ENCODE measurements at regions not wholly inside any gene's neighbourhood (a gene's known extent, or its start where the extent isn't known, plus 50 kb on each side); places are given as distances from the start of the nearest gene placed in this dataset.

DNA sequence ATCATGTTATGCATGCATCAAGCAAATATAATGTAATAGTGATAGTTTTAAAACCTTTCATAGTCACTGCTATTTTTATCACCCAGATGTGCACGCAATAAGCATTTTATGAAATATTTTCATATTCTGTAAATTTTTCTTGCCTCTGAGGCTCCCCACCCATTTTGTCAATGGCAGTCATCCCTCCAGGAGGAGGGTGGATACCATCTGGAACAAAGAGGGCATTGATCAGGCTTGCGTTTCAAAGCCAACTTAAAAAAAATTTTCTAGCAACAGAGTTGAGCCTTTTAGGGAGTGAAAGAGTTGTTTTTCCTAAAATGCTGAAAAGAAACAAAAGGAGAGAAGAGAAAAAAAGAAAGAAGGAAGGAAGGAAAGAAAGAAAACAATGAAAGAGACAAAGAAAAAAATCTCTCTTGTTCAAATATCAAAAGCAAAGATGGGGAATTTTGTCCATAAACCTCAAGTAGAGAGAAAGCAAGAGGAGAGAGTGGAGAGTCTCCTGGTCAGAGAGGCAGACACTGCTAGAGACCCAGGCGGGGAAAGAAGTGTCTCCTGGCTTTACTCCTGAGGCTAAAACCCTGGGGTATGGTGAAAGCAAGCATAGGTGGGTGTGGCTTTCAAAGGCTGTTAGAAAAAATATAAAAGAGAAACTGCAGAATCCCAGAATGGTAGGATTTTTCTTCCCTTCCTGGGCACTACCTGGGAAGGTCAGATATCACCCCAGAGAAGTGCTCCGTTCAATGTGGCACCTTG, 63.6 kb upstream of the KLF12 start:
- H3K4me1 Mint-ChIP-seq, result no peaks in the 10 kb centered on the region
- no peaks in the 10 kb centered on the region for H3K9me3 Mint-ChIP-seq
- ChIA-PET CTCF (no interaction called here), POLR2A (no interaction called here)
- no peak for DNase-seq
- no peak overlapping the region for H3K4me3 Mint-ChIP-seq
- H3K36me3 Mint-ChIP-seq (ENCODE audit: low read depth), result no peaks in the 10 kb centered on the region
- no peak overlapping the region for H3K27ac Mint-ChIP-seq
- H3K27me3 Mint-ChIP-seq, result no peaks in the 10 kb centered on the region

DNA sequence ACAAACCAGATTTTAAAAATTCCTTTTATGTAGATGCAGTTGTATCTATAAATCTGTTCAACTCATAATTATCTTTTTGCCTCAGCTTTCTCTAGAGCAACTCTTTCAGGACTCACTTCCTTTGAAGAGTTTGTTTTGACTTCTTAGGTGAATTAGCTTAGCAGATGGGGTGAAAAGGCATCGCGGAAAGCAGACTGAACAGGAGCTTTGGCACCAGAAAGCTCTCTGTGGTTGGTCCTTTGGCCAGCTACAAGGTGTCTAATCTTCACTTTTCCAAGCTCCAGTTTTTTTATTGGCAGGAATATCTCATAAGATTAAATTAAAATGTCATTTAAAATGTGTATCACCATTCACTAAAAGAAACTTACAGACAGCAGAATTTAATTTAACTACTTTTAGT, 60.6 kb upstream of the KLF12 start:
- Mint-ChIP-seq H3K36me3 (ENCODE audit: low read depth) (no peaks in the 10 kb centered on the region), H3K27me3 (no peaks in the 10 kb centered on the region), H3K4me3 (no peak overlapping the region), H3K27ac (no peak overlapping the region), H3K9me3 (no peaks in the 10 kb centered on the region), H3K4me1 (peaks cover 11% of the 10 kb centered on the region)
- DNase-seq, result no peak
- CTCF ChIA-PET, result no interaction called here
- POLR2A ChIA-PET, result no interaction called here

GRCh38 chr13:74193391-74193790, 59.2 kb upstream of the KLF12 start:
- Mint-ChIP-seq H3K36me3 (ENCODE audit: low read depth) (no peaks in the 10 kb centered on the region), H3K27me3 (no peaks in the 10 kb centered on the region), H3K4me3 (no peak overlapping the region), H3K9me3 (no peaks in the 10 kb centered on the region), H3K27ac (no peak overlapping the region), H3K4me1 (peaks cover 11% of the 10 kb centered on the region)
- CTCF ChIA-PET, result interaction anchor here (0.7 kb wide), 1 partner anchor 14 kb away, joined by 3 read pairs; no protein-coding TSS in a partner anchor
- no peak for DNase-seq
- POLR2A ChIA-PET, result no interaction called here

DNA sequence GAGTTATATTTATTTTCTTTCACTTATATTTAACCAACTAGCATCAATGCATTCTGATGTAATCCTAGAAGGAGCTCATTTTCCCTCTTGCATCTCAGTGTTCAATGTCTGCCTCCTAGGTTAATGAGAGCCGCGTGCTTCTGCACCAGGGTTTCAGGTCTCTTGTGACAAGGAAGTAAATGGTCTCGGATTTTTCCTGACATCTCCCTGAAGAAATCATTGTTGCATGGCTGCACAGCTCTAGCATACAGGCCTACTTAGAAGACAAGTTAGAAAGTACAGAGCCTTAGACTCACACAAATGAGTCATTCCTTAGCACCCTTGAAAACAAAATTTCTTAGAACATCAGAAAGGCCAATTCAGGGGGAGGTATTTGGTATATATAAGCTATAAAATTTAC, 57.2 kb upstream of the KLF12 start:
- Mint-ChIP-seq H3K27ac (no peak overlapping the region), H3K4me1 (peaks cover 11% of the 10 kb centered on the region), H3K4me3 (no peak overlapping the region), H3K9me3 (no peaks in the 10 kb centered on the region), H3K36me3 (ENCODE audit: low read depth) (no peaks in the 10 kb centered on the region), H3K27me3 (no peaks in the 10 kb centered on the region)
- ChIA-PET CTCF (interaction anchor here (1.1 to 1.5 kb wide), 2 partner anchors 22 to 95 kb away, joined by 3 to 6 read pairs; no protein-coding TSS in a partner anchor), POLR2A (interaction anchor here (1.5 to 1.6 kb wide), 2 partner anchors 14 to 57 kb away, joined by 3 to 4 read pairs; partner anchors contain the start of gene KLF12)
- no peak for DNase-seq

- Mint-ChIP-seq H3K4me1 (peaks cover 11% of the 10 kb centered on the region), H3K36me3 (ENCODE audit: low read depth) (no peaks in the 10 kb centered on the region), H3K27ac (no peak overlapping the region), H3K9me3 (no peaks in the 10 kb centered on the region), H3K27me3 (no peaks in the 10 kb centered on the region), H3K4me3 (no peak overlapping the region)
- ChIA-PET CTCF (interaction anchor here (1.1 to 1.5 kb wide), 2 partner anchors 22 to 96 kb away, joined by 3 to 6 read pairs; no protein-coding TSS in a partner anchor), POLR2A (interaction anchor here (1.5 to 1.6 kb wide), 2 partner anchors 15 to 56 kb away, joined by 3 to 4 read pairs; partner anchors contain the start of gene KLF12)
- DNase-seq, result no peak
Measured at GRCh38 chr13:74190999-74191398, 56.8 kb upstream of the KLF12 start.

DNA sequence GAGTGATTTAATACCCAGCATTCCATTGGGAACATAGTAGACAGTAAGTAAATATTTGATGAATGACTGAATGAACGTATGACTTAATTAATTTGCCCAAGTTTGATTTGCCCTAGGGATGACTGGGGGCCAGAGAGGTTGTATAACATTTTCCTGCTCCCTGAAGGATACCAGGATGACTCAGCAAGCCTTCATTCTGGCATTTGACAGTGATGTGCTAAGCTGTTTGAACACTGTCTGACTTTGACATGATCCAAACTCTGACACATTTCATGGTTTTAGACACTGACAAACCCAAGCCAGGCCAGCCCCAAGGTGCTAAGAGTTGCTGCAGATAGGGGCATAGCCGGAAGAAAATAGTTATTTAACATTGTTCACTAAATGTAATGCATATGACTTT, 53.4 kb upstream of the KLF12 start:
- ChIA-PET CTCF (no interaction called here), POLR2A (no interaction called here)
- Mint-ChIP-seq H3K27me3 (no peaks in the 10 kb centered on the region), H3K4me3 (no peak overlapping the region), H3K27ac (no peak overlapping the region), H3K4me1 (peaks cover 11% of the 10 kb centered on the region), H3K9me3 (no peaks in the 10 kb centered on the region), H3K36me3 (ENCODE audit: low read depth) (no peaks in the 10 kb centered on the region)
- DNase-seq, result no peak

- H3K4me1 Mint-ChIP-seq, result no peaks in the 10 kb centered on the region
Measured at GRCh38 chr13:74184283-74184682, 50.1 kb upstream of the KLF12 start.

More at GRCh38 chr13:74184283-74184682, 50.1 kb upstream of the KLF12 start:
- POLR2A ChIA-PET, result interaction anchor here (0.7 kb wide), 1 partner anchor 155 kb away, joined by 3 read pairs; no protein-coding TSS in a partner anchor
- Mint-ChIP-seq H3K27ac (no peak overlapping the region), H3K9me3 (no peaks in the 10 kb centered on the region), H3K27me3 (no peaks in the 10 kb centered on the region), H3K36me3 (ENCODE audit: low read depth) (no peaks in the 10 kb centered on the region), H3K4me3 (no peak overlapping the region)
- CTCF ChIA-PET, result interaction anchor here (1.2 kb wide), 1 partner anchor 122 kb away, joined by 3 read pairs; no protein-coding TSS in a partner anchor
- DNase-seq, result no peak

All from activated CD4-positive, alpha-beta memory T cell treated with anti-CD3 and anti-CD28 coated beads, Interleukin-2, amount 10 ng/mL, durations not matched to agents 7 days and 5 days (primary cell).